HG02759 (cell line): ENCODE measurements at regions not wholly inside any gene's neighbourhood (a gene's known extent, or its start where the extent isn't known, plus 50 kb on each side); places are given as distances from the start of the nearest gene placed in this dataset.
"Not testable (repeated sequence)": the region's sequence is repeated elsewhere in the genome, so short reads cannot be mapped to it uniquely, and the experiment has no call there.

Experiments
- ATAC-seq: cut with Tn5 transposase; IDR thresholded peaks from one replicate; pipeline ENCODE4 v1.9.1; 2021; ENCODE audit warnings: mild to moderate bottlenecking, moderate library complexity; ENCODE audit not compliant: unreplicated experiment

GRCh38 chr3:8298021-8298954 lies 203.3 kb upstream of the LMCD1 start:
- ATAC-seq = no peak

- ATAC-seq = peak; percentile 80
Measured at GRCh38 chr3:8301977-8302735, 199.5 kb upstream of the LMCD1 start.

GRCh38 chr3:8303466-8303865 lies 198.2 kb upstream of the LMCD1 start:
- no peak for ATAC-seq

- ATAC-seq = no peak
Measured at GRCh38 chr3:8305371-8305770, 196.3 kb upstream of the LMCD1 start.

- ATAC-seq = no peak
Measured at GRCh38 chr3:8307545-8308110, 194.0 kb upstream of the LMCD1 start.

GRCh38 chr3:8311321-8311720 lies 190.3 kb upstream of the LMCD1 start:
- no peak for ATAC-seq

- ATAC-seq = no peak
Measured at GRCh38 chr3:8312685-8313084, 188.9 kb upstream of the LMCD1 start.

GRCh38 chr3:8313560-8314267 lies 187.9 kb upstream of the LMCD1 start:
- ATAC-seq = no peak

GRCh38 chr3:8315526-8315925 lies 186.1 kb upstream of the LMCD1 start:
- ATAC-seq = not testable (repeated sequence)

- ATAC-seq = no peak
Measured at GRCh38 chr3:8317661-8318649, 183.7 kb upstream of the LMCD1 start.

- no peak for ATAC-seq
Measured at GRCh38 chr3:8319935-8320634, 181.5 kb upstream of the LMCD1 start.

GRCh38 chr3:8320711-8321458 lies 180.7 kb upstream of the LMCD1 start:
- ATAC-seq = no peak

GRCh38 chr3:8324747-8325146 lies 176.9 kb upstream of the LMCD1 start:
- ATAC-seq = peak; percentile 91

GRCh38 chr3:8325306-8325705 lies 176.3 kb upstream of the LMCD1 start:
- no peak for ATAC-seq

GRCh38 chr3:8325833-8326232 lies 175.8 kb upstream of the LMCD1 start:
- ATAC-seq = not testable (repeated sequence)

- ATAC-seq = no peak
Measured at GRCh38 chr3:8327739-8328138, 173.9 kb upstream of the LMCD1 start.

GRCh38 chr3:8328967-8329366 lies 172.7 kb upstream of the LMCD1 start:
- ATAC-seq = no peak

GRCh38 chr3:8329598-8329997 lies 172.0 kb upstream of the LMCD1 start:
- ATAC-seq = no peak
